Stomach (tissue), 4 donors: ENCODE measurements at regions not wholly inside any gene's neighbourhood (a gene's known extent, or its start where the extent isn't known, plus 50 kb on each side); places are given as distances from the start of the nearest gene placed in this dataset.

Experiments
- CTCF ChIP-seq, 7 experiments: fragments of 450-650 bp in 4 of 7; fragments of 200-600 bp in 3 of 7; sonication (generic) in 3 of 7; IDR thresholded peaks; one replicate each; pipeline ENCODE4 v1.5.1; 2016 to 2019; ENCODE audit warnings: antibody characterized with exemption in 7 of 7, control low read depth in 2 of 7, mild to moderate bottlenecking in 1 of 7
- EP300 ChIP-seq: sonication (generic); formaldehyde crosslinking; IDR thresholded peaks from one replicate; pipeline ENCODE4 v1.6.1; 2017; ENCODE audit warnings: antibody characterized with exemption
- POLR2A ChIP-seq, 4 donors: fragments of 450-650 bp; IDR thresholded peaks; one replicate each; pipeline ENCODE4 v1.6.1; 2016; ENCODE audit warnings: antibody characterized with exemption in 4 of 4, control low read depth in 2 of 4, mild to moderate bottlenecking in 1 of 4, moderate library complexity in 1 of 4
- POLR2AphosphoS5 ChIP-seq, 3 donors: sonication (generic); formaldehyde crosslinking; IDR thresholded peaks; one replicate each; pipeline ENCODE4 v1.6.1; 2016; ENCODE audit warnings: antibody characterized with exemption in 3 of 3

GRCh38 chr13:71350886-71351285 is 516.1 kb downstream of the DACH1 start:
- no peak for TF ChIP-seq EP300
- TF ChIP-seq CTCF (IDR thresholded peaks at IDR 0.05): no peak
- TF ChIP-seq POLR2AphosphoS5 (IDR thresholded peaks at IDR 0.05): no peak
- TF ChIP-seq POLR2A (IDR thresholded peaks at IDR 0.05): no peak
